Aorta (tissue), 5 donors: ENCODE measurements at regions not wholly inside any gene's neighbourhood (a gene's known extent, or its start where the extent isn't known, plus 50 kb on each side); places are given as distances from the start of the nearest gene placed in this dataset.
"Not testable (repeated sequence)": the region's sequence is repeated elsewhere in the genome, so short reads cannot be mapped to it uniquely, and the experiment has no call there.

Source experiments
- ATAC-seq: fragments of 200-7000 bp; cut with Tn5 transposase; one replicate; pipeline ENCODE4 v1.9.1; 2022; ENCODE audit warnings: moderate library complexity; ENCODE audit not compliant: low FRiP score
- DNase-seq, 2 donors: peaks; one replicate each; pipeline ENCODE4 v3.0.0-alpha.2; 2020
- H3K27ac ChIP-seq, 2 donors: one replicate each; pipeline ENCODE4 v1.5.1; 2013; ENCODE audit warnings: low read length in 2 of 2, mild to moderate bottlenecking in 2 of 2, moderate library complexity in 2 of 2, control low read depth in 1 of 2, inconsistent platforms in 1 of 2, low read depth in 1 of 2
- H3K27me3 ChIP-seq, 2 donors: one replicate each; pipeline ENCODE4 v1.6.1; 2013; ENCODE audit warnings: control low read depth in 1 of 2, low read length in 1 of 2, mild to moderate bottlenecking in 1 of 2, moderate library complexity in 1 of 2; ENCODE audit not compliant: insufficient read depth in 2 of 2, control insufficient read depth in 1 of 2
- H3K36me3 ChIP-seq, 2 donors: one replicate each; pipeline ENCODE4 v1.6.1; 2013; ENCODE audit warnings: control low read depth in 1 of 2, low read length in 1 of 2, mild to moderate bottlenecking in 1 of 2; ENCODE audit not compliant: insufficient read depth in 2 of 2, control insufficient read depth in 1 of 2
- H3K4me1 ChIP-seq, 2 donors: one replicate each; pipeline ENCODE4 v1.6.1; 2013; ENCODE audit warnings: low read length in 2 of 2, control low read depth in 1 of 2, mild to moderate bottlenecking in 1 of 2, moderate library complexity in 1 of 2; ENCODE audit not compliant: insufficient read depth in 2 of 2, control insufficient read depth in 1 of 2
- H3K4me3 ChIP-seq, 2 donors: one replicate each; pipeline ENCODE4 v1.5.1; 2013; ENCODE audit warnings: low read length in 2 of 2, control low read depth in 1 of 2, mild to moderate bottlenecking in 1 of 2
- H3K9me3 ChIP-seq: one replicate; pipeline ENCODE4 v1.6.1; 2013; ENCODE audit warnings: mild to moderate bottlenecking, low read length; ENCODE audit not compliant: control insufficient read depth
- WGBS, 2 donors: extraction: QIAGEN DNeasy Blood & Tissue Kit; methylation state at CpG; one replicate each; pipeline ENCODE4 v1.1.7; 2013; 5-methylcytosine and 5-hydroxymethylcytosine counted together
- intact Hi-C, 2 donors: fragments of 100-400 bp; cut with DNase I; formaldehyde crosslinking; loops; one replicate each; pipeline versions ENCODE4 v1.14.2 to v1.15.0; 2022
- donor health status: healthy with polysubstance abuse.
- donor health status: Bipolar disorder and iron deficiency.
- donor health status: DM: no; HTN: no; CAD: no.
- donor health status: DM: no; HTN: no; CAD: no.
- donor health status: DM: yes; HTN: yes; CAD: no.

DNA sequence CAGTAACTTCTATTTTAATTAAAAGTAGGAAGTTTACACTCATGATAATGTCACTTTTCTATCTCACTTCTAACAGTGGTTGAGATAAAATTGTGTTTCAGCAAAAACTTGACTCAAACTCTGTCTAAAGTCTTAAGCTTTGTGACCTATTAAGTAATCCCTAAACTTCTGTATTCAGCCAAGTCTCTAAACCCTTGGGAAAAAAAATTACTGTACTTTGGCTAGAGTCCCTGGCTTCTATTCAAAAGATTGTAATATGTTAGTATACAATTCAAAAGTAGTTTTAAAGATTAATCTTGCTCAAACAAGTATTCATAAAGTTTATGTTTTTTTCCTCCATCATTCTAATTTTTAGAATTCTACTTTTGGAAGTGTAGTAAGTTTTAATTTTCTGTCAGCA is 1248.8 kb downstream of the UQCRFS1 start:
- H3K36me3 ChIP-seq = no peaks in the 10 kb centered on the region
- intact Hi-C loops = no loop called here
- ATAC-seq (no peak), DNase-seq (no peak)
- H3K4me1 ChIP-seq = no peaks in the 10 kb centered on the region
- no peak overlapping the region for H3K27ac ChIP-seq
- no peak overlapping the region for H3K4me3 ChIP-seq
- no peaks in the 10 kb centered on the region for H3K9me3 ChIP-seq
- H3K27me3 ChIP-seq = no peaks in the 10 kb centered on the region

DNA sequence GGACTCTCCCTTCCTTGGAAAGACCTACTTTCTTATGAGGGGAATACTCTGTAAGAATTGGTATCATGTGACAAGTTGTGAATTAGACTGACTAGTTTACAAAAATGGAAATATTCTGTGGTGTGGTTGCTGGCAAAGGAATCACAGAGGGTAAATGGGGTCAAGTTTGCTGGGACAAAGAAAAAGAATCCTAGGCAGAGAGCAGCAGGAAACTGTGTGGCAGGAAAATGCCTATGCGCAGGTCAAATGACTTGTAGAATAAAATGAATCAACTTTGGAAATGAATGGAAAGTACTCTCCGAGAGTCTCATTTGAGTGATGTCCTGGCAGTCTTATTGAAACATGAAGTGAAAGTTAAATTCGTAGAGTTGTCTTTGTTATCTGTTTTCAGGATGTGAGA is 1250.7 kb downstream of the UQCRFS1 start:
- DNase-seq = no peak
- no peaks in the 10 kb centered on the region for H3K9me3 ChIP-seq
- intact Hi-C loops = no loop called here
- H3K4me3 ChIP-seq = no peak overlapping the region
- no peak overlapping the region for H3K27ac ChIP-seq
- ATAC-seq = no peak
- H3K27me3 ChIP-seq = no peaks in the 10 kb centered on the region
- 23 to 24% methylated on average over 3 of the region's 3 CpGs for WGBS, 2 donors
- no peaks in the 10 kb centered on the region for H3K4me1 ChIP-seq
- H3K36me3 ChIP-seq = no peaks in the 10 kb centered on the region

DNA sequence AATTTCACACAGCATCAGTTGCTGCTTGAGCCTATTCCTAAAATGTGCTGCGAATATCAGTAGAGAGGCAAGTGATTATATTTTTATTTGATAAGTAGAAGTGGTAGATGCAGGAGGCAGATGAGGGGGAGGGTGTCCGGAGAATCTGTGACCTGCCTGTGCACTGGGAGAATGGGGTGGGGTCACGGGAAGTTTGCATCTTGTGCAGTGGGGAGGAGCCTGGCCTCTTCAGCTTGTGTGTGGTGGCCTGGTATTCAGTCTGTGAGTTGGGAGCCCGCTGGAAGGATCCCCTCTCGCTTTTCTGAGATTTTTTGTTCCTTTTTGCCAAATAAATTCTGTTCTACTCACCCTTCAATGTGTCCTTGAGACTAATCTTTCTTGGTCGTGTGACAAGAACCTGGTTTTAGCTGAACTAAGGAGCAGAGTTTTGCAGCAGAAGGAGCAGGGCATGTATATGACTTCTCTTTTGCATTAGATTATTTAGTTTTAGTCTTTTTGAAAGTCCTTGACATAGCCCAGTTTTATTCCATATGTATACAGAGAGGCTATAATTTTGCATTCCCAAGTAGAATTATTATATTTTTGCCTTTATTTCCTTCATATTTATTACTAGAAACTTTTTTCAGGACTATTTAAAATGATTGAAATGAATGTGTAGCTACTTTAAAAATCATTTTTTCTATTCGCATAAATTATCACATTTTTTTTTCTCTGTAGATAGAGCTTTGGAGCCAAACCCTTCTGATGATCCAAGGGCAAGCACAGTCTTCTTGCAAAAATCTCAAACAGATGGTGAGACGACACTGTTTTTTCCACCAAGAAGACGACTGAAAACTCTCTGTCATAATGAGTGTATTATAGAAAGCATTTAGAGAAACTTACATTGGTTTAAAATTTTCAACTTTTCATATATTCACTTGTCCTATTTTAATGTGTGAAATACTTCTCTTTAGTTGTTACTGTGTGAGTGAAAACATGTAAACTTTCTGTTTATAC is 1257.2 kb downstream of the UQCRFS1 start:
- Histone ChIP-seq H3K27ac (no peak overlapping the region), H3K36me3 (no peaks in the 10 kb centered on the region), H3K9me3 (no peaks in the 10 kb centered on the region), H3K27me3 (no peaks in the 10 kb centered on the region), H3K4me1 (no peaks in the 10 kb centered on the region), H3K4me3 (no peak overlapping the region)
- no peak for DNase-seq
- intact Hi-C loops = no loop called here
- no peak for ATAC-seq
- 48 to 49% methylated on average over 9 of the region's 9 CpGs for WGBS, 2 donors

GRCh38 chr19:27942607-27943006 is 1270.3 kb downstream of the UQCRFS1 start:
- H3K4me1 ChIP-seq, DNase-seq, H3K9me3 ChIP-seq, H3K27ac ChIP-seq, ATAC-seq, H3K4me3 ChIP-seq, H3K36me3 ChIP-seq, intact Hi-C loops, H3K27me3 ChIP-seq: not testable (repeated sequence)
- 58 to 65% methylated on average over 4 of the region's 4 CpGs for WGBS, 2 donors

GRCh38 chr19:27936139-27936538 is 1276.8 kb downstream of the UQCRFS1 start:
- H3K27ac ChIP-seq = no peak overlapping the region
- WGBS, 2 donors = 47 to 54% methylated on average over 1 of the region's 1 CpG
- no peaks in the 10 kb centered on the region for H3K9me3 ChIP-seq
- DNase-seq = no peak
- H3K27me3 ChIP-seq = no peaks in the 10 kb centered on the region
- no peak overlapping the region for H3K4me3 ChIP-seq
- no peak for ATAC-seq
- no peaks in the 10 kb centered on the region for H3K4me1 ChIP-seq
- intact Hi-C loops = no loop called here
- no peaks in the 10 kb centered on the region for H3K36me3 ChIP-seq

DNA sequence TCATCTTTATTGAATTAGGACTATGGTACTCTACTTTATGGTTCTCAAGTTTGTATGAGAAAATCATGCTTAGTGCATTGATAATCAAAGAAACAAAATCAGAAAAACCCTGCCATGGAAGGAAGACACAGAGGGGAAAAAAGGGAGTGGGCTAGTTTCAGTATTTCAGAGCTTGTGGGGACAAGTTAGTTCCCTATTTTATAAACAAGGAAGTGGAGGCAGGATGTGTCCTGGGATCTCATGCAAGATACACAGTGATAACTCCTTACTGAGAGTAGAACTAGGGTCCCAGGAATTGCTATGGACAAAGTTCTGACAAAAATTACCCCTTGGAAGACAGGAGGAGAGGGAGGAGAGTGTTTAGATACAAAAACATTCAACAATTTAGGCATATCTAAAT is 1277.3 kb downstream of the UQCRFS1 start:
- Histone ChIP-seq H3K9me3 (no peaks in the 10 kb centered on the region), H3K27me3 (no peaks in the 10 kb centered on the region), H3K4me1 (no peaks in the 10 kb centered on the region), H3K27ac (no peak overlapping the region), H3K36me3 (no peaks in the 10 kb centered on the region), H3K4me3 (no peak overlapping the region)
- intact Hi-C loops = no loop called here
- DNase-seq (no peak), ATAC-seq (no peak)

DNA sequence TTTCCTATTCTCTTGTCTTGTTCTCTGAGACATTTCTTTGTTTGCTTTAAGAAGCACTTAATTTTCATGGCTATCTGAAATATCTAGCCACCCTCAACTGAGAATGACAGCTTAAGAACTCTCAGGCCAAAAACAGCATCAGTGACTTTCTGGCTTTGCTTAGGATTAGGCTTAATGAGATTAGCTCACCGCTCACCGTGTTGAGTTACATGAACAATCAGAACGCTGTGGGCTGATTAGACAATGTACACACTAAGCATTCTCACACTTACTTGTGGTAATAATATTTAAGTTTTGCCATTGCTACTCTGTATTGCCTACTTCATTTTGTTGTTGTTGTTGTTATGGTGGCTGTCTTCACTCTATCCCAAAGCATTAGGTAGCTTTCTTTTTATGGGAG is 1283.6 kb downstream of the UQCRFS1 start:
- Histone ChIP-seq H3K27me3 (peaks cover 0 to 2% of the 10 kb centered on the region in 2 donors), H3K27ac (no peak overlapping the region), H3K4me1 (peaks cover 0 to 1% of the 10 kb centered on the region in 2 donors), H3K4me3 (no peak overlapping the region), H3K9me3 (no peaks in the 10 kb centered on the region), H3K36me3 (no peaks in the 10 kb centered on the region)
- ATAC-seq (no peak), DNase-seq (no peak)
- 50 to 79% methylated on average over 3 of the region's 3 CpGs for WGBS, 2 donors
- intact Hi-C loops = no loop called here

- no peak overlapping the region for H3K4me3 ChIP-seq
- H3K27ac ChIP-seq = no peak overlapping the region
- H3K4me1 ChIP-seq = peaks cover 0 to 1% of the 10 kb centered on the region in 2 donors
- 68 to 82% methylated on average over 2 of the region's 2 CpGs for WGBS, 2 donors
- DNase-seq = no peak
- ATAC-seq = no peak
- peaks cover 0 to 2% of the 10 kb centered on the region in 2 donors for H3K27me3 ChIP-seq
- intact Hi-C loops = no loop called here
- no peaks in the 10 kb centered on the region for H3K9me3 ChIP-seq
- no peaks in the 10 kb centered on the region for H3K36me3 ChIP-seq
Observed at GRCh38 chr19:27925202-27925601, 1287.7 kb downstream of the UQCRFS1 start.

- Histone ChIP-seq H3K9me3 (no peaks in the 10 kb centered on the region), H3K27me3 (no peaks in the 10 kb centered on the region), H3K36me3 (no peaks in the 10 kb centered on the region), H3K27ac (no peak overlapping the region), H3K4me3 (no peak overlapping the region), H3K4me1 (no peaks in the 10 kb centered on the region)
- ATAC-seq = no peak
- WGBS, 2 donors = 30 to 42% methylated on average over 3 of the region's 3 CpGs
- no peak for DNase-seq
- intact Hi-C loops = no loop called here
Observed at GRCh38 chr19:27922970-27923369, 1290.0 kb downstream of the UQCRFS1 start.
